Caki2 (cell line): ENCODE measurements at regions not wholly inside any gene's neighbourhood (a gene's known extent, or its start where the extent isn't known, plus 50 kb on each side); places are given as distances from the start of the nearest gene placed in this dataset.

Experiments used
- DNase-seq: peaks from one replicate; pipeline ENCODE4 v3.0.0-alpha.2; 2015; ENCODE audit warnings: low read depth
- in situ Hi-C: cut with HindIII; loops from 2 replicates; pipeline ENCODE4 v1.10.0; 2016; ENCODE audit warnings: low sequenced_read_pairs, low pct_unique_long_range_greater_than_20kb, mixed read lengths

- in situ Hi-C loops, result no loop called here
- DNase-seq, result no peak
Measured at GRCh38 chr20:16974080-16974854, 226.1 kb downstream of the OTOR start.

GRCh38 chr20:16974855-16975162 is 226.7 kb downstream of the OTOR start:
- no peak for DNase-seq
- in situ Hi-C loops, result no loop called here

- in situ Hi-C loops, result no loop called here
- DNase-seq, result no peak
Measured at GRCh38 chr20:16975682-16976081, 227.5 kb downstream of the OTOR start.

DNA sequence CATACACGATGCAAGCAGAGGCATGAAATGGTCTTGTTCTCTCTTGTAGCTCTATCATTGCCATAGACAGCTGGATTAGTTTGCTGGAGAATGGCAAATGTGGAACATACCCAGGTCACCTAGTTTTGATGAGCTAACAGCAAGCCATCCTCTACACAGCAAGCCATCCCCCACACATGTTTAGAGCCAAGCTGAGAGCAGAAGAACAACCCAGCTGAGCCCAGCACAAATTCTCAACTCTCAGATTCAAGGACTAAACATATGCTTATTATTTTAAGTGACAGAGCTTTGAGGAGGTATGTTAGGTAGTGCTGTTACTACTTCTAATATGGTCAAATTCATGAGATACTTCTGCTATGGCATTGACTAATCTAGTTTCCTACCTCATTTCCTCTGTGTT is 230.3 kb downstream of the OTOR start:
- in situ Hi-C loops, result no loop called here

DNA sequence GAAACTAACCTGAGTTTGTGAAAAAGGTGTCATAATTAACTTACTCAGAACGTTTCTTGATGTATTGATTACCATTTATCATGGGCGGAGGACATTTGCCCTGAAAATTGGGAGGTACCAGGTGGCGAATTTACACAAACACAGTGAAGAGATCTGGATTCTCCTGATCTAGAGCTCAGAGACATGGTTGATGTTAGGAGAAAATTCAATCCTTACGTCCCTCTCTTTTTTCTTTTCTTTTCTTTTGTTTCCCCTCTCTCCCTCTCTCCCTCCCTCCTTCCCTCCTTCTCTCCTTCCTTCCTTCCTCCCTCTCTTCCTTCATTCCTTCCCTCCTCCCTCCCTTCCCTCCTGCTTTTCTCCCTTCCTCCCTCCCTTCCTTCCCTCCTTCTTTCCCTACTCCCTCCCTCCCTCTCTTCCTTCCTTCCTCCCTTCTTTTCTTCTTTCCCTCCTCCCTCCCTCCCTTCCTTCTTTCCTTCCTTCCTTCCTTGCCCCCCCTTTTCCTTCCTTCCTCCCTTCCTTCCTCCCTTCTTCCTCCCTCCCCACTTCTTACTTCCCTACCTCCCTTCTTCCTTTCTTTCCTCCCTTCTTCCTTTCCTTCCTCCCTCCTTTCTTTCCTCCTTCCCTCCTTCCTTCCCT is 234.1 kb downstream of the OTOR start:
- no peak for DNase-seq
- in situ Hi-C loops, result no loop called here

More for the DNA sequence above, 230.3 kb downstream of the OTOR start:
- DNase-seq, result no peak

DNA sequence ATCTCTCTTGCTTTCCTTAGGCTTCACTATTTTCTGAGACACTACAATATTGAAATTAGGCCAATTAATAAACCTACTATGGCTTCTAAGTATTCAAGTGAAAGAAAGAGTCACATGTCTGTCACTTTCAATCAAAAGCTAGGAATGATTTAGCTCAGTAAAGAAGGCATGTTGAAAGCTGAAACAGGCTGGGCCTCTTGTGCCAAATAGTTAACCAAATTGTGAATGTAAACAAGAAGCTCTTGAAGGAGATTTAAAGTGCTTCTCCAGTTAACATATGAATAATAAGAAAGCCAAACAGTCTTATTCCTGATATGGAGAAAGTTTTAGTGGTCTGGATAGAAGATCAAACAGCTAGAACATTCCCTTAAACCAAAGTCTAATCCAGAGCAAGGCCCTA is 236.3 kb downstream of the OTOR start:
- in situ Hi-C loops, result no loop called here
- no peak for DNase-seq

- DNase-seq, result no peak
- in situ Hi-C loops, result no loop called here
Measured at GRCh38 chr20:17003170-17003870, 223.5 kb upstream of the PCSK2 start.

DNA sequence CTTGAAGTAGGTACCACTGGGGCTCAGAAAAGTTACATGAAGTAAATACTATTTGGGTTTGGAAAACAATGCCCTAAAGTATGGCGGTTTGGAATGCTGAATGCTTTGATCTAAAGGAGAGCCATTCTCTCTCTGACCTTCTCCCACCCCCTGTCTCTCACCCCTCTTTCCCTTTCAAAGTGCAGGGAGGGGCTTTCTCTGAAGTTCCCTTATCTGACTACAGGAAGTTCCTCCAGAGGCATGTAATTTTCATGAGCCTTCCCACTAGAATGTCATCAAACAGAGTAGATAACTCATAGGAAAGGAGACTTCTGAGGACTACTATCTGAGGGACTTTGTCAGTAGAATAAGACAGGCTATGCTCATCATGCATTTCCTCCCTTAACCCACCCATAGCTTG is 216.7 kb upstream of the PCSK2 start:
- in situ Hi-C loops, result no loop called here
- no peak for DNase-seq

GRCh38 chr20:17012546-17013226 is 214.2 kb upstream of the PCSK2 start:
- in situ Hi-C loops, result no loop called here
- no peak for DNase-seq

DNA sequence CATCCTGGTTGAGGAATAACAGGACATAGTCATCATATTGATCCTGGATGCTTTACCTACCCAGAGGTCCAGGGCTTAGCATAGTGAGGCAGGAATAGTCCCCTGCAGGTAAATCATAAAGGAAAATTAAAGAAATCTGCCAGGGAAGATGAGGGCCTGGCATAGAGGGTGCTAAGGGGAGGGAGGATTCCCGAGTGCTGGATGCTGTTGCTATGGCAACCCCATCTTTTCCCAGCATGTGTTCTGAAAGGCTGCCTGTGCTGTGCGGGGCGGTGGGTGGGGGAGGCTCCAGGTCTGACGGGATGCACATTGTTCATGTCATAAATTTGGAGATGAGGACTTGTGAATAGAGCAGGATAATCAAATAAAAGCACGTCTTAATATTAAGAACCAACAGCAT is 212.6 kb upstream of the PCSK2 start:
- in situ Hi-C loops, result no loop called here
- DNase-seq, result no peak

- no peak for DNase-seq
- in situ Hi-C loops, result no loop called here
Measured at GRCh38 chr20:17014756-17015366, 212.0 kb upstream of the PCSK2 start.

- in situ Hi-C loops, result no loop called here
- no peak for DNase-seq
Measured at GRCh38 chr20:17017232-17017631, 209.6 kb upstream of the PCSK2 start.

GRCh38 chr20:17021481-17021880 is 205.4 kb upstream of the PCSK2 start:
- DNase-seq, result no peak
- in situ Hi-C loops, result no loop called here

- in situ Hi-C loops, result no loop called here
- DNase-seq, result no peak
Measured at GRCh38 chr20:17023036-17023435, 203.8 kb upstream of the PCSK2 start.

DNA sequence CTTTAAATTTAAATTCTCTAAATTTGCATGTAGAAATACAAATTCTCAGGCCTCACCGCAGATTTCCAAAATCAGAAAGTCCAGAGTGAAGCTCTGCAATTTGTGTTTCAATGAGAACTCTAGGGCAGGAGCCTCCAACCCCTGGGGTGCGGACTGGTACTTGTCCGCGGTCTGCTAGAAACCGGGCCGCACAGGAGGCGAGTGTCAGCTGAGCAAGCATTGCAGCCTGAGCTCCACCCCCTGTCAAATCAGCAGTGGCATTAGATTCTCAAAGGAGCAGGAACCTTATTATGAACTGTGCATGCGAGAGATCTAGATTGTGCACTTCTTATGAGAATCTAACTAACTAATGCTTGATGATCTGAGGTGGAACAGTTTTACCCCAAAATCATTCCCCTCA is 203.0 kb upstream of the PCSK2 start:
- DNase-seq, result no peak
- in situ Hi-C loops, result no loop called here

DNA sequence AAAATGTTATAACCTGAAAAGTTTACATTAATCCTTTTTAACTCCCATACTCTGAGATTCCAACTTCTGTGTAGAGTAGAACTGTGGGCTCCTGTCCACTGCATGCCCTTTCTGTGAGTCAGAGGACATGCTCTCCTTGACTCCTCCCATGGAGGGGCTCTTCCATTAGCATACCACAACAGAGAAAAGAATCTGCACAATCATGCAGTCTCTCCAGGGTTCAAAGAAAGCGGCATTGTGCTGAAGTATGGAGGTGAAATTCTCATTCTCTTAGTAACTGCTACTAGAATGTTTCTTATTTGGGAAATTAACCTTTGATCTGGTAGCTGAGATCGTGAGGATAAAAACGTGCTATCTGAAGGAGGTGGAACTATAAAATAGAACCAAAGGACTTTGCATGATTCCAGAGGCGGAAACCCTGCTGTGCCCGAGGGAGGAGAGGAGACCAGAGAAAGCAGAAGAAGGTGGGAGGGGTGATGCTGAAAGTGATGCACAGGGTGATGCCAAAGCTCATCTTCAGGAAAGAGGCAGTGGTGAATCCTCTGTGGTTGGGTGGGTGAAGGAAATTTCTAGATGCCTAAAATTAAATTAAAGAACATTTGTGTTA is 202.2 kb upstream of the PCSK2 start:
- DNase-seq, result peak; percentile 95
- in situ Hi-C loops, result no loop called here

DNA sequence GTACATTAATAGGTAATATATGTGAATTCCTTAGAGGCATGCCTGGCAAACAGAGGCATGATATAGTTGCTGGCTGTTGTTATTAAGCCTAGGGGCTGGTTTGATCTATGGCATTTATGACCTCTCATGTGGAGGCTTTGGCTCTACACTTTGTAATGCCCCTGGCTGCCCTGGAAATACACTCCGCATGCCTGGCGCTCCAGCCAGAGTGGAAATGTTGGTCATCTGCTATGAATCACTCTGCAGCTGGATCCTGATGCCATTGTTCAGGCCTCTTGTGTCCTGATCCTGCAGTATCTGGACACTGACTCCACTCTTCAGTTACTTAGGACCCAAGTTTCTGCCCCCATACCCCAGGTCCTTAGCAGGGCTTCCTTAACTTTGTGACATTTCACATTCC is 200.5 kb upstream of the PCSK2 start:
- no peak for DNase-seq
- in situ Hi-C loops, result no loop called here

- in situ Hi-C loops, result no loop called here
- peak; percentile 25 for DNase-seq
Measured at GRCh38 chr20:17029698-17030097, 197.1 kb upstream of the PCSK2 start.
